HCT116 (cell line): ENCODE measurements at regions not wholly inside any gene's neighbourhood (a gene's known extent, or its start where the extent isn't known, plus 50 kb on each side); places are given as distances from the start of the nearest gene placed in this dataset.

ENCODE experiments used
- ATAC-seq: fragments of 200-7000 bp; cut with Tn5 transposase; 2 replicates; pipeline ENCODE4 v1.9.1; 2020; ENCODE audit warnings: mild to moderate bottlenecking, moderate library complexity
- BruUV-seq: library from RNA; stranded (reverse); fragments of 400-500 nt; replicated peaks from 2 replicates; lab custom pipeline; 2021; lab: Mats Ljungman, UMichigan
- CTCF ChIA-PET: fragments of 300-600 bp; sonication (Branson Sonifier 250); formaldehyde crosslinking; loops from one replicate; lab custom pipeline; 2021; ENCODE audit warnings: antibody characterized with exemption; lab: Charles Lee
- POLR2A ChIA-PET: fragments of 300-600, 350-600 bp; sonication (Branson Sonifier 250); formaldehyde crosslinking; loops from one replicate; lab custom pipeline; 2021; ENCODE audit warnings: antibody characterized with exemption; lab: Charles Lee
- RAD21 ChIA-PET, 2 experiments: fragments of 300-600 bp; sonication (Branson Sonifier 250); formaldehyde crosslinking; loops; one replicate each; lab custom pipeline; 2023; ENCODE audit warnings: low total read pairs in 2 of 2; ENCODE audit not compliant: uncharacterized antibody in 2 of 2, unreplicated experiment in 2 of 2, low non-redundant PET in 1 of 2; lab: Charles Lee
- DNase-seq: peaks from one replicate; pipeline ENCODE4 v3.0.0-alpha.2; 2010; ENCODE audit warnings: low read depth, low spot score
- H2AFZ ChIP-seq: fragments of 200-600 bp; shearing (Covaris generic), sonication (generic); 2 replicates; pipeline ENCODE4 v1.6.1; 2017; ENCODE audit warnings: low read depth, mixed run types, mixed read lengths, antibody characterized with exemption, low read length; ENCODE audit not compliant: poor library complexity, severe bottlenecking
- H3K27ac ChIP-seq: 2 replicates; pipeline ENCODE4 v1.5.1; 2012; ENCODE audit warnings: low read depth, low read length
- H3K27me3 ChIP-seq: fragments of 200-600 bp; sonication (generic); 2 replicates; pipeline ENCODE4 v1.6.1; 2016; ENCODE audit warnings: mixed run types, low read length, mixed read lengths; ENCODE audit not compliant: insufficient read depth
- H3K36me3 ChIP-seq, 2 experiments: fragments of 200-500 bp in 1 of 2; fragments of 200-600 bp in 1 of 2; sonication (Bioruptor generic) in 1 of 2; sonication (generic) in 1 of 2; 2 replicates each; pipeline versions ENCODE4 v1.5.1 to v1.6.1; 2014 to 2016; ENCODE audit warnings: low read length in 2 of 2, inconsistent platforms in 1 of 2, mixed read lengths in 1 of 2, mixed run types in 1 of 2; ENCODE audit not compliant: insufficient read depth in 2 of 2, control insufficient read depth in 1 of 2
- H3K4me1 ChIP-seq, 2 experiments: fragments of 200-600 bp in 1 of 2; sonication (generic) in 1 of 2; 2 replicates each; pipeline versions ENCODE4 v1.5.1 to v1.6.1; 2012 to 2017; ENCODE audit warnings: low read length in 2 of 2, inconsistent platforms in 1 of 2, mild to moderate bottlenecking in 1 of 2, mixed read lengths in 1 of 2, mixed run types in 1 of 2, moderate library complexity in 1 of 2; ENCODE audit not compliant: insufficient read depth in 2 of 2, control insufficient read depth in 1 of 2
- H3K4me2 ChIP-seq: fragments of 200-600 bp; sonication (generic); 2 replicates; pipeline ENCODE4 v1.6.1; 2017; ENCODE audit warnings: mixed run types, low read length, mixed read lengths
- H3K4me3 ChIP-seq, 2 experiments: fragments of 200-600 bp in 1 of 2; sonication (generic) in 1 of 2; replicated peaks in 1 of 2; 2 replicates each; pipeline ENCODE4 v1.5.1; 2011 to 2016; ENCODE audit warnings: low read length in 2 of 2, control low read depth in 1 of 2, low read depth in 1 of 2, mild to moderate bottlenecking in 1 of 2, mixed read lengths in 1 of 2, mixed run types in 1 of 2
- H3K79me2 ChIP-seq: fragments of 200-600 bp; sonication (generic); 2 replicates; pipeline ENCODE4 v1.6.1; 2017; ENCODE audit warnings: mild to moderate bottlenecking, mixed run types, low read length, moderate library complexity, mixed read lengths; ENCODE audit not compliant: insufficient read depth
- H3K9ac ChIP-seq: fragments of 200-600 bp; sonication (generic); 2 replicates; pipeline ENCODE4 v1.6.1; 2016; ENCODE audit warnings: low read length, mixed read lengths
- H3K9me2 ChIP-seq: fragments of 200-600 bp; sonication (generic), shearing (Covaris generic); 2 replicates; pipeline ENCODE4 v1.6.1; 2017; ENCODE audit warnings: mixed run types, mild to moderate bottlenecking, moderate library complexity; ENCODE audit not compliant: insufficient read depth
- H3K9me3 ChIP-seq, 2 experiments: fragments of 200-500 bp in 1 of 2; fragments of 200-600 bp in 1 of 2; sonication (Bioruptor generic) in 1 of 2; sonication (generic) in 1 of 2; 2 replicates each; pipeline ENCODE4 v1.6.1; 2014 to 2017; ENCODE audit warnings: low read length in 2 of 2, mixed read lengths in 2 of 2, inconsistent platforms in 1 of 2, low read depth in 1 of 2, mild to moderate bottlenecking in 1 of 2, mixed run types in 1 of 2, moderate library complexity in 1 of 2; ENCODE audit not compliant: control insufficient read depth in 1 of 2, insufficient read depth in 1 of 2
- H4K20me1 ChIP-seq: fragments of 200-600 bp; sonication (generic), shearing (Covaris generic); 2 replicates; pipeline ENCODE4 v1.6.1; 2017; ENCODE audit warnings: mixed run types, mild to moderate bottlenecking, moderate library complexity; ENCODE audit not compliant: insufficient read depth
- CEBPB ChIP-seq: IDR thresholded peaks from 2 replicates; pipeline ENCODE4 v1.6.1; 2012; ENCODE audit warnings: low read depth
- CTCF ChIP-seq, 3 experiments: fragments of 200-600 bp in 1 of 3; sonication (generic) in 1 of 3; IDR thresholded peaks in 2 of 3; conservative IDR thresholded peaks in 1 of 3; 2 replicates each; pipeline ENCODE4 v1.5.1; 2012 to 2017; ENCODE audit warnings: low read depth in 2 of 3, low read length in 2 of 3, antibody characterized with exemption in 1 of 3, borderline replicate concordance in 1 of 3, control low read depth in 1 of 3, mild to moderate bottlenecking in 1 of 3, mixed read lengths in 1 of 3, mixed run types in 1 of 3, moderate library complexity in 1 of 3; ENCODE audit not compliant: insufficient read depth in 1 of 3
- EGR1 ChIP-seq: IDR thresholded peaks from 2 replicates; pipeline ENCODE4 v1.6.1; 2012; ENCODE audit warnings: low read depth
- ELF1 ChIP-seq: IDR thresholded peaks from 2 replicates; pipeline ENCODE4 v1.6.1; 2012; ENCODE audit warnings: low read depth, borderline replicate concordance
- EZH2 ChIP-seq: fragments of 200-600 bp; sonication (generic); IDR thresholded peaks from 2 replicates; pipeline ENCODE4 v1.6.1; 2017; ENCODE audit warnings: antibody characterized with exemption, mixed run types
- FOSL1 ChIP-seq: IDR thresholded peaks from 2 replicates; pipeline ENCODE4 v1.6.1; 2012; ENCODE audit warnings: low read depth
- JUND ChIP-seq: IDR thresholded peaks from 2 replicates; pipeline ENCODE4 v1.6.1; 2012
- MAX ChIP-seq: IDR thresholded peaks from 2 replicates; pipeline ENCODE4 v1.6.1; 2012
- POLR2A ChIP-seq: IDR thresholded peaks from 2 replicates; pipeline ENCODE4 v1.7.0; 2011; ENCODE audit warnings: borderline replicate concordance; ENCODE audit not compliant: insufficient read depth, insufficient read length; ENCODE audit errors: extremely low read depth
- RAD21 ChIP-seq: IDR thresholded peaks from 2 replicates; pipeline ENCODE4 v1.6.1; 2012; ENCODE audit warnings: low read depth, mild to moderate bottlenecking
- REST ChIP-seq: IDR thresholded peaks from 2 replicates; pipeline ENCODE4 v1.6.1; 2012; ENCODE audit warnings: low read depth
- SIN3A ChIP-seq: IDR thresholded peaks from 2 replicates; pipeline ENCODE4 v1.6.1; 2012; ENCODE audit warnings: low read depth
- SRF ChIP-seq: IDR thresholded peaks from 2 replicates; pipeline ENCODE4 v1.6.1; 2012; ENCODE audit warnings: low read depth
- TCF7L2 ChIP-seq: IDR thresholded peaks from 2 replicates; pipeline ENCODE4 v1.7.0; 2011; ENCODE audit warnings: borderline replicate concordance, inconsistent platforms; ENCODE audit not compliant: insufficient read depth, insufficient read length; ENCODE audit errors: extremely low read depth
- YY1 ChIP-seq: IDR thresholded peaks from 2 replicates; pipeline ENCODE4 v1.6.1; 2011; ENCODE audit warnings: low read length, low read depth, moderate library complexity, mild to moderate bottlenecking; ENCODE audit not compliant: insufficient replicate concordance; ENCODE audit errors: extremely low read depth
- ZNF274 ChIP-seq: fragments of 200-500 bp; sonication (Bioruptor generic); IDR thresholded peaks from 2 replicates; pipeline ENCODE4 v1.6.1; 2014; ENCODE audit warnings: mild to moderate bottlenecking, low read depth, low read length, inconsistent platforms
- intact Hi-C: fragments of 100-400 bp; cut with micrococcal nuclease; formaldehyde crosslinking; loops from 2 replicates; pipeline ENCODE4 v1.10.0; 2022
- TF ChIP-seq, protein P1 (sequence below): IDR thresholded peaks from 2 replicates; pipeline ENCODE4 v1.6.1; 2011; ENCODE audit warnings: mild to moderate bottlenecking, low read length, moderate library complexity; ENCODE audit not compliant: insufficient replicate concordance; ENCODE audit errors: extremely low read depth

DNA sequence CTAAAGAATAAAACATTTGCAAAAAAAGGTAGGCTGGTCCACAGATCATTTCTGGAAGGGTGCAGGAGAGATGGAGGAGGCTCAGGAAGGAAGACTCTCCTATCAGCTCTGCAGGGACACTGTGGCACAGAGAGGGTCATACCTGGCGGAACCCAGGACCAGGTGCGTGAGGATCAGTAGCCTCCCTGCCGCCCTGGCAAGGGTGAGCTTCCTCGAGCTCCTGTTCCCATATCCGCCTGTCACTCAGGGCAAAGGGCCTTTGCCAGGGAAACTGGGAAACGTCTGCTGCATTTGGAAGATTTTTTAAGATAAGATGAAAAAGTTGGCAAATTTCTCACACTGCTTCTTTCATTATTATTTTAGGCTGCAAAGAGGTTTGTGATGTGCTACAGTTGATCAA, 112.1 kb upstream of the TIAM1 start:
- ChIA-PET RAD21 (no interaction called here), POLR2A (no interaction called here), CTCF (no interaction called here)
- H3K9me2 ChIP-seq: no peaks in the 10 kb centered on the region
- TF ChIP-seq SIN3A (no peak), ELF1 (no peak), TCF7L2 (no peak), CEBPB (no peak), RAD21 (no peak), FOSL1 (no peak), JUND (no peak), CTCF (IDR thresholded peaks at IDR 0.05 in 2 of 3, conservative IDR thresholded peaks at IDR 0.05 in 1 of 3; ENCODE audit: borderline replicate concordance in 1 of 3, insufficient read depth in 1 of 3, low read depth in 2 of 3, low read length in 2 of 3) (no peak), REST (no peak), MAX (no peak), EZH2 (no peak), EGR1 (no peak), ZNF274 (no peak), YY1 (no peak), SRF (no peak), POLR2A (no peak)
- TF ChIP-seq, protein P1, sequence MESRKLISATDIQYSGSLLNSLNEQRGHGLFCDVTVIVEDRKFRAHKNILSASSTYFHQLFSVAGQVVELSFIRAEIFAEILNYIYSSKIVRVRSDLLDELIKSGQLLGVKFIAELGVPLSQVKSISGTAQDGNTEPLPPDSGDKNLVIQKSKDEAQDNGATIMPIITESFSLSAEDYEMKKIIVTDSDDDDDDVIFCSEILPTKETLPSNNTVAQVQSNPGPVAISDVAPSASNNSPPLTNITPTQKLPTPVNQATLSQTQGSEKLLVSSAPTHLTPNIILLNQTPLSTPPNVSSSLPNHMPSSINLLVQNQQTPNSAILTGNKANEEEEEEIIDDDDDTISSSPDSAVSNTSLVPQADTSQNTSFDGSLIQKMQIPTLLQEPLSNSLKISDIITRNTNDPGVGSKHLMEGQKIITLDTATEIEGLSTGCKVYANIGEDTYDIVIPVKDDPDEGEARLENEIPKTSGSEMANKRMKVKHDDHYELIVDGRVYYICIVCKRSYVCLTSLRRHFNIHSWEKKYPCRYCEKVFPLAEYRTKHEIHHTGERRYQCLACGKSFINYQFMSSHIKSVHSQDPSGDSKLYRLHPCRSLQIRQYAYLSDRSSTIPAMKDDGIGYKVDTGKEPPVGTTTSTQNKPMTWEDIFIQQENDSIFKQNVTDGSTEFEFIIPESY: no peak
- H4K20me1 ChIP-seq: no peaks in the 10 kb centered on the region
- ATAC-seq (no peak), DNase-seq (no peak)
- BruUV-seq: no TSS peak
- intact Hi-C loops: loop anchor here (5.0 kb wide), 1 partner anchor 259 kb away; no protein-coding TSS in a partner anchor
- H3K27ac ChIP-seq: no peak overlapping the region
- H3K4me1 ChIP-seq: peaks cover 7 to 17% of the 10 kb centered on the region in 2 experiments; a peak in 2 of 4 replicates
- no peak overlapping the region for H3K9ac ChIP-seq
- no peak overlapping the region for H3K4me2 ChIP-seq
- no peak overlapping the region for H3K4me3 ChIP-seq
- no peak overlapping the region for H2AFZ ChIP-seq
- no peaks in the 10 kb centered on the region for H3K36me3 ChIP-seq
- no peaks in the 10 kb centered on the region for H3K9me3 ChIP-seq
- no peaks in the 10 kb centered on the region for H3K27me3 ChIP-seq
- no peaks in the 10 kb centered on the region for H3K79me2 ChIP-seq
